ENCODE measurements at regions not wholly inside any gene's neighbourhood (a gene's known extent, or its start where the extent isn't known, plus 50 kb on each side); places are given as distances from the start of the nearest gene placed in this dataset.
A peak's percentile ranks its signal among the peaks of the same experiment; 100 is the strongest.

- no peak for DNase-seq (ENCODE audit: low read depth, low spot score)
- Histone ChIP-seq H3K27ac (ENCODE audit: low read depth, low read length) (no peak overlapping the region), H3K27me3 (ENCODE audit: control insufficient read depth, insufficient read depth, low read length) (no peaks in the 10 kb centered on the region), H3K9me3 (ENCODE audit: control insufficient read depth, insufficient read depth, low read length) (no peaks in the 10 kb centered on the region), H3K4me3 (ENCODE audit: low read depth, low read length) (no peak overlapping the region)
- TF ChIP-seq, protein P1, sequence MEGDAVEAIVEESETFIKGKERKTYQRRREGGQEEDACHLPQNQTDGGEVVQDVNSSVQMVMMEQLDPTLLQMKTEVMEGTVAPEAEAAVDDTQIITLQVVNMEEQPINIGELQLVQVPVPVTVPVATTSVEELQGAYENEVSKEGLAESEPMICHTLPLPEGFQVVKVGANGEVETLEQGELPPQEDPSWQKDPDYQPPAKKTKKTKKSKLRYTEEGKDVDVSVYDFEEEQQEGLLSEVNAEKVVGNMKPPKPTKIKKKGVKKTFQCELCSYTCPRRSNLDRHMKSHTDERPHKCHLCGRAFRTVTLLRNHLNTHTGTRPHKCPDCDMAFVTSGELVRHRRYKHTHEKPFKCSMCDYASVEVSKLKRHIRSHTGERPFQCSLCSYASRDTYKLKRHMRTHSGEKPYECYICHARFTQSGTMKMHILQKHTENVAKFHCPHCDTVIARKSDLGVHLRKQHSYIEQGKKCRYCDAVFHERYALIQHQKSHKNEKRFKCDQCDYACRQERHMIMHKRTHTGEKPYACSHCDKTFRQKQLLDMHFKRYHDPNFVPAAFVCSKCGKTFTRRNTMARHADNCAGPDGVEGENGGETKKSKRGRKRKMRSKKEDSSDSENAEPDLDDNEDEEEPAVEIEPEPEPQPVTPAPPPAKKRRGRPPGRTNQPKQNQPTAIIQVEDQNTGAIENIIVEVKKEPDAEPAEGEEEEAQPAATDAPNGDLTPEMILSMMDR (IDR thresholded peaks at IDR 0.05; ENCODE audit: low read depth, low read length), result peak; percentile 59
- POLR2A ChIA-PET, result no interaction called here
- CTCF ChIA-PET, result interaction anchor here (0.6 to 4.0 kb wide), 15 partner anchors 9 to 1257 kb away, joined by 3 to 41 read pairs (median 3); no protein-coding TSS in a partner anchor
Measured at GRCh38 chr2:228657807-228658402, 476.4 kb upstream of the SPHKAP start.

GRCh38 chr2:228655331-228655730 lies 473.8 kb upstream of the SPHKAP start:
- Histone ChIP-seq H3K4me3 (ENCODE audit: low read depth, low read length) (no peak overlapping the region), H3K9me3 (ENCODE audit: control insufficient read depth, insufficient read depth, low read length) (no peaks in the 10 kb centered on the region), H3K27me3 (ENCODE audit: control insufficient read depth, insufficient read depth, low read length) (no peaks in the 10 kb centered on the region), H3K27ac (ENCODE audit: low read depth, low read length) (no peak overlapping the region)
- TF ChIP-seq, protein P1 (IDR thresholded peaks at IDR 0.05; ENCODE audit: low read depth, low read length), result no peak
- DNase-seq (ENCODE audit: low read depth, low spot score), result no peak
- ChIA-PET CTCF (no interaction called here), POLR2A (no interaction called here)

DNA sequence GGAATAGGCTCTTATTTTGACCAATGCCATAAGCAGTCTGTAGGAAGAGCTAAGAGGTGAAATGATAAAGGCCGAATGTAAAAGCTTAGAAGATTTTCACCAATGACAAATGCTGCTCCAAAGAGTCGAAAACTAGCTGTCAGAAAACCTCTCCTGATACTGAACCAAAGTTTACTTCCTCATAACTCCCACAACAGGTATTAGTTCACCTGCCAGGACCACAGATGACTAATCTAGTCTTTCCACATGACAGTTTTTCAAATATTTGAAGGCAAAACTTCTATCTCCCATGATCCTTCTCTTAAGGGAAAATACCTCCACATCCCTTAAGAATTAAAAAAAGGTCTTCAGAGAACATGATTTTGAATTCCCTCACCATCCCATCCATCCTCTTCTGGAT lies 473.2 kb upstream of the SPHKAP start:
- ChIA-PET POLR2A (no interaction called here), CTCF (no interaction called here)
- no peak for DNase-seq (ENCODE audit: low read depth, low spot score)
- Histone ChIP-seq H3K4me3 (ENCODE audit: low read depth, low read length) (no peak overlapping the region), H3K9me3 (ENCODE audit: control insufficient read depth, insufficient read depth, low read length) (no peaks in the 10 kb centered on the region), H3K27me3 (ENCODE audit: control insufficient read depth, insufficient read depth, low read length) (no peaks in the 10 kb centered on the region), H3K27ac (ENCODE audit: low read depth, low read length) (no peak overlapping the region)
- TF ChIP-seq, protein P1 (IDR thresholded peaks at IDR 0.05; ENCODE audit: low read depth, low read length), result no peak

DNA sequence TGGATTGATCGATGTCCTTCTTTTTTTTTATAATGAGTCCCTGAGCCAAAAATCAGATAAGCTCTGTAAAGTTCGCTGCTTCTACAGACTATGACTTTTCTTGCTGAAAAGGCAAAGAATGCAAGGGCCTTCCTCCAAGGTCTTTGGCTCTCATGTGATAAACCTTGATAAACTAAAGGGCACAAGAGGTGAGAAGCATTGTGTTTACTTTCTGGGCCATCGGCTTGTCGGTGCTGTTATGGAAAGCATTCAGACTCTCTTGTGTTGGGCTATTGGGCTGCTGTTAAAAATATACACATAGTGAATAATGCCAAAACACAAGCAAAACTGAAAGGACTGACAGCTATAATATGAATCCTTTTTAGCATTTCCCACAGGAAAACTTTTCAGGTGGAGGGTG lies 472.4 kb upstream of the SPHKAP start:
- ChIA-PET CTCF (interaction anchor here (1.4 kb wide), 1 partner anchor 763 kb away, joined by 4 read pairs; no protein-coding TSS in a partner anchor), POLR2A (no interaction called here)
- no peak overlapping the region for H3K4me3 ChIP-seq (ENCODE audit: low read depth, low read length)
- H3K9me3 ChIP-seq (ENCODE audit: control insufficient read depth, insufficient read depth, low read length), result no peaks in the 10 kb centered on the region
- H3K27me3 ChIP-seq (ENCODE audit: control insufficient read depth, insufficient read depth, low read length), result no peaks in the 10 kb centered on the region
- DNase-seq (ENCODE audit: low read depth, low spot score), result no peak
- H3K27ac ChIP-seq (ENCODE audit: low read depth, low read length), result no peak overlapping the region
- TF ChIP-seq, protein P1 (IDR thresholded peaks at IDR 0.05; ENCODE audit: low read depth, low read length), result no peak

- TF ChIP-seq, protein P1 (IDR thresholded peaks at IDR 0.05; ENCODE audit: low read depth, low read length), result no peak
- H3K9me3 ChIP-seq (ENCODE audit: control insufficient read depth, insufficient read depth, low read length), result no peaks in the 10 kb centered on the region
- CTCF ChIA-PET, result no interaction called here
- H3K27ac ChIP-seq (ENCODE audit: low read depth, low read length), result no peak overlapping the region
- peak; percentile 8 for DNase-seq (ENCODE audit: low read depth, low spot score)
- POLR2A ChIA-PET, result no interaction called here
- no peak overlapping the region for H3K4me3 ChIP-seq (ENCODE audit: low read depth, low read length)
- no peaks in the 10 kb centered on the region for H3K27me3 ChIP-seq (ENCODE audit: control insufficient read depth, insufficient read depth, low read length)
Measured at GRCh38 chr2:228652366-228652765, 470.9 kb upstream of the SPHKAP start.

All from AG04450 (cell line).